Left ventricle myocardium inferior (tissue), 1 donor: ENCODE measurements at regions not wholly inside any gene's neighbourhood (a gene's known extent, or its start where the extent isn't known, plus 50 kb on each side); places are given as distances from the start of the nearest gene placed in this dataset.

ENCODE experiments used
- DNase-seq: peaks from one replicate; pipeline ENCODE4 v3.0.0-alpha.2; 2020
- H3K27ac ChIP-seq: fragments of 200-600 bp; replicated peaks from 2 replicates; pipeline ENCODE4 v1.8.0; 2021
- H3K27me3 ChIP-seq: fragments of 200-600 bp; 2 replicates; pipeline ENCODE4 v1.8.0; 2021; ENCODE audit warnings: low read depth
- H3K36me3 ChIP-seq: fragments of 200-600 bp; 2 replicates; pipeline ENCODE4 v1.8.0; 2021
- H3K4me1 ChIP-seq: fragments of 200-600 bp; 2 replicates; pipeline ENCODE4 v1.8.0; 2021
- H3K4me3 ChIP-seq: fragments of 200-600 bp; 2 replicates; pipeline ENCODE4 v1.8.0; 2021; ENCODE audit warnings: mild to moderate bottlenecking, moderate library complexity
- H3K9me3 ChIP-seq: fragments of 200-600 bp; replicated peaks from 2 replicates; pipeline ENCODE4 v1.8.0; 2021
- CTCF ChIP-seq: fragments of 200-600 bp; IDR thresholded peaks from 2 replicates; pipeline ENCODE4 v1.8.0; 2021; ENCODE audit warnings: antibody characterized with exemption, mild to moderate bottlenecking, borderline replicate concordance
- intact Hi-C: fragments of 100-400 bp; cut with micrococcal nuclease; formaldehyde crosslinking; loops from one replicate; pipeline ENCODE4 v1.11.0; 2022
- donor health status: DM: no; HTN: yes; CAD: no; lungs with severe emphysema.

GRCh38 chr12:61923152-61923551, 337.1 kb upstream of the USP15 start:
- Histone ChIP-seq H3K4me1 (no peaks in the 10 kb centered on the region), H3K4me3 (no peak overlapping the region), H3K36me3 (no peaks in the 10 kb centered on the region), H3K27ac (no peak overlapping the region), H3K9me3 (peaks cover 36% of the 10 kb centered on the region), H3K27me3 (no peaks in the 10 kb centered on the region)
- no peak for DNase-seq
- intact Hi-C loops = no loop called here
- TF ChIP-seq CTCF = no peak

- Histone ChIP-seq H3K4me1 (no peaks in the 10 kb centered on the region), H3K36me3 (no peaks in the 10 kb centered on the region), H3K27me3 (no peaks in the 10 kb centered on the region), H3K27ac (no peak overlapping the region), H3K9me3 (peaks cover 22% of the 10 kb centered on the region), H3K4me3 (no peak overlapping the region)
- DNase-seq = no peak
- no peak for TF ChIP-seq CTCF
- intact Hi-C loops = no loop called here
These were observed 325.6 kb upstream of the USP15 start for GRCh38 chr12:61934564-61934963.

- Histone ChIP-seq H3K27me3 (no peaks in the 10 kb centered on the region), H3K9me3 (peaks cover 26% of the 10 kb centered on the region), H3K27ac (no peak overlapping the region), H3K36me3 (no peaks in the 10 kb centered on the region), H3K4me1 (no peaks in the 10 kb centered on the region), H3K4me3 (no peak overlapping the region)
- TF ChIP-seq CTCF = no peak
- no peak for DNase-seq
- intact Hi-C loops = no loop called here
These were observed 320.2 kb upstream of the USP15 start for GRCh38 chr12:61939977-61940376.

- no peak overlapping the region for H3K4me3 ChIP-seq
- H3K9me3 ChIP-seq = peaks cover 7% of the 10 kb centered on the region
- no peak for DNase-seq
- intact Hi-C loops = no loop called here
- H3K27ac ChIP-seq = no peak overlapping the region
- H3K36me3 ChIP-seq = no peaks in the 10 kb centered on the region
- TF ChIP-seq CTCF = no peak
- no peaks in the 10 kb centered on the region for H3K4me1 ChIP-seq
- no peaks in the 10 kb centered on the region for H3K27me3 ChIP-seq
These were observed 303.7 kb upstream of the USP15 start for GRCh38 chr12:61956545-61956944.

- DNase-seq = no peak
- peaks cover 12% of the 10 kb centered on the region for H3K9me3 ChIP-seq
- no peaks in the 10 kb centered on the region for H3K27me3 ChIP-seq
- intact Hi-C loops = no loop called here
- H3K36me3 ChIP-seq = no peaks in the 10 kb centered on the region
- H3K27ac ChIP-seq = no peak overlapping the region
- no peaks in the 10 kb centered on the region for H3K4me1 ChIP-seq
- no peak overlapping the region for H3K4me3 ChIP-seq
- TF ChIP-seq CTCF = no peak
These were observed 285.7 kb upstream of the USP15 start for GRCh38 chr12:61974461-61974860.

GRCh38 chr12:61985830-61986229, 274.4 kb upstream of the USP15 start:
- Histone ChIP-seq H3K4me3 (no peak overlapping the region), H3K9me3 (peaks cover 9% of the 10 kb centered on the region)
- no peak for TF ChIP-seq CTCF

More at GRCh38 chr12:61985830-61986229, 274.4 kb upstream of the USP15 start:
- no peak for DNase-seq
- Histone ChIP-seq H3K27me3 (no peaks in the 10 kb centered on the region), H3K27ac (no peak overlapping the region), H3K36me3 (no peaks in the 10 kb centered on the region), H3K4me1 (no peaks in the 10 kb centered on the region)
- intact Hi-C loops = no loop called here
